Ovary (tissue), 3 donors: ENCODE measurements at regions not wholly inside any gene's neighbourhood (a gene's known extent, or its start where the extent isn't known, plus 50 kb on each side); places are given as distances from the start of the nearest gene placed in this dataset.

ENCODE experiments used
- CTCF ChIP-seq, 3 donors: fragments of 450-650 bp in 2 of 3; fragments of 200-600 bp in 1 of 3; IDR thresholded peaks; one replicate each; pipeline versions ENCODE4 v1.5.1 to v1.8.0; 2016 to 2022; ENCODE audit warnings: antibody characterized with exemption in 3 of 3, mild to moderate bottlenecking in 1 of 3
- EP300 ChIP-seq: sonication (generic); formaldehyde crosslinking; IDR thresholded peaks from one replicate; pipeline ENCODE4 v1.6.1; 2017; ENCODE audit warnings: antibody characterized with exemption
- POLR2A ChIP-seq: fragments of 450-650 bp; IDR thresholded peaks from one replicate; pipeline ENCODE4 v1.6.1; 2017; ENCODE audit warnings: antibody characterized with exemption, mild to moderate bottlenecking, moderate library complexity
- donor health status: DM: no; HTN: no; CAD: no.

- TF ChIP-seq CTCF (IDR thresholded peaks at IDR 0.05) (no peak), POLR2A (no peak), EP300 (no peak)
Observed at GRCh38 chr7:50852901-50853300, 70.2 kb upstream of the GRB10 start.
